Esophagus squamous epithelium (tissue), 4 donors: ENCODE measurements at regions not wholly inside any gene's neighbourhood (a gene's known extent, or its start where the extent isn't known, plus 50 kb on each side); places are given as distances from the start of the nearest gene placed in this dataset.

Experiments used
- CTCF ChIP-seq, 6 experiments: fragments of 450-650 bp in 4 of 6; fragments of 200-600 bp in 2 of 6; sonication (generic) in 2 of 6; IDR thresholded peaks; one replicate each; pipeline ENCODE4 v1.5.1; 2016 to 2019; ENCODE audit warnings: antibody characterized with exemption in 6 of 6, mild to moderate bottlenecking in 4 of 6, moderate library complexity in 4 of 6
- POLR2A ChIP-seq, 4 donors: fragments of 450-650 bp; IDR thresholded peaks; one replicate each; pipeline ENCODE4 v1.6.1; 2017; ENCODE audit warnings: antibody characterized with exemption in 4 of 4, mild to moderate bottlenecking in 4 of 4, moderate library complexity in 3 of 4

- no peak for TF ChIP-seq POLR2A (IDR thresholded peaks at IDR 0.05)
- no peak for TF ChIP-seq CTCF (IDR thresholded peaks at IDR 0.05)
Observed at GRCh38 chr7:97446361-97446760, 285.5 kb upstream of the TAC1 start.
